ENCODE measurements at regions not wholly inside any gene's neighbourhood (a gene's known extent, or its start where the extent isn't known, plus 50 kb on each side); places are given as distances from the start of the nearest gene placed in this dataset.

- TF ChIP-seq CTCF (IDR thresholded peaks at IDR 0.05) (no peak), POLR2AphosphoS5 (IDR thresholded peaks at IDR 0.05) (no peak), POLR2A (IDR thresholded peaks at IDR 0.05) (no peak), EP300 (IDR thresholded peaks at IDR 0.05) (no peak)
Observed at GRCh38 chr7:136210664-136211063, 233.5 kb upstream of the MTPN start.

All from upper lobe of left lung (tissue), 4 donors.